Peyer's patch (tissue), 4 donors: ENCODE measurements at regions not wholly inside any gene's neighbourhood (a gene's known extent, or its start where the extent isn't known, plus 50 kb on each side); places are given as distances from the start of the nearest gene placed in this dataset.

ENCODE experiments used
- CTCF ChIP-seq, 6 experiments: fragments of 450-650 bp in 4 of 6; fragments of 200-600 bp in 2 of 6; sonication (generic) in 1 of 6; IDR thresholded peaks; one replicate each; pipeline ENCODE4 v1.5.1; 2017 to 2019; ENCODE audit warnings: antibody characterized with exemption in 6 of 6, mild to moderate bottlenecking in 3 of 6, moderate library complexity in 1 of 6
- POLR2A ChIP-seq, 2 donors: fragments of 450-650 bp; IDR thresholded peaks; one replicate each; pipeline ENCODE4 v1.5.1; 2017; ENCODE audit warnings: antibody characterized with exemption in 2 of 2, mild to moderate bottlenecking in 2 of 2, moderate library complexity in 2 of 2

- TF ChIP-seq CTCF (IDR thresholded peaks at IDR 0.05) (no peak), POLR2A (IDR thresholded peaks at IDR 0.05) (no peak)
Observed at GRCh38 chr11:91222830-91223229, 1000.0 kb upstream of the CHORDC1 start.
